GM23338 (cell line): ENCODE measurements at regions not wholly inside any gene's neighbourhood (a gene's known extent, or its start where the extent isn't known, plus 50 kb on each side); places are given as distances from the start of the nearest gene placed in this dataset.

Source experiments
- ATAC-seq: fragments of 200-7000 bp; cut with Tn5 transposase; 3 replicates; pipeline ENCODE4 v1.9.1; 2020
- DNase-seq: peaks from one replicate; pipeline ENCODE4 v3.0.0-alpha.2; 2015; ENCODE audit warnings: low spot score
- H2AFZ ChIP-seq: fragments of 200-600 bp; sonication (generic); 2 replicates; pipeline ENCODE4 v1.8.0; 2016; ENCODE audit warnings: antibody characterized with exemption, mild to moderate bottlenecking, moderate library complexity
- H3F3A ChIP-seq: fragments of 200-600 bp; sonication (generic); replicated peaks from 2 replicates; pipeline ENCODE4 v1.8.0; 2017; ENCODE audit warnings: antibody characterized with exemption, mixed run types, low read depth
- H3K27ac ChIP-seq: fragments of 200-600 bp; sonication (generic); 2 replicates; pipeline ENCODE4 v1.6.1; 2016; ENCODE audit warnings: low read depth
- H3K27me3 ChIP-seq: fragments of 200-600 bp; sonication (generic); 2 replicates; pipeline ENCODE4 v1.8.0; 2016; ENCODE audit warnings: mild to moderate bottlenecking, mixed run types, moderate library complexity; ENCODE audit not compliant: insufficient read depth
- H3K36me3 ChIP-seq: fragments of 200-600 bp; sonication (generic); 2 replicates; pipeline ENCODE4 v1.8.0; 2016; ENCODE audit warnings: mild to moderate bottlenecking; ENCODE audit not compliant: insufficient read depth
- H3K4me1 ChIP-seq: fragments of 200-600 bp; sonication (generic); 2 replicates; pipeline ENCODE4 v1.8.0; 2016; ENCODE audit warnings: mild to moderate bottlenecking, moderate library complexity; ENCODE audit not compliant: insufficient read depth
- H3K4me2 ChIP-seq: fragments of 200-600 bp; sonication (generic); 2 replicates; pipeline ENCODE4 v1.7.1; 2017; ENCODE audit warnings: mixed run types
- H3K4me3 ChIP-seq: fragments of 200-600 bp; sonication (generic); 2 replicates; pipeline ENCODE4 v1.6.1; 2016; ENCODE audit warnings: mixed run types
- H3K79me2 ChIP-seq: fragments of 200-600 bp; sonication (generic); replicated peaks from 2 replicates; pipeline ENCODE4 v1.8.0; 2017; ENCODE audit warnings: mild to moderate bottlenecking; ENCODE audit not compliant: insufficient read depth
- H3K9me2 ChIP-seq: fragments of 200-600 bp; sonication (generic); 2 replicates; pipeline ENCODE4 v1.8.0; 2017; ENCODE audit not compliant: insufficient read depth
- H4K20me1 ChIP-seq: fragments of 200-600 bp; sonication (generic); replicated peaks from 2 replicates; pipeline ENCODE4 v1.8.0; 2017; ENCODE audit warnings: mild to moderate bottlenecking; ENCODE audit not compliant: insufficient read depth
- H3K27ac Mint-ChIP-seq: 2 replicates; pipeline ENCODE4 v1.8.0; 2020; ENCODE audit warnings: inconsistent platforms, mild to moderate bottlenecking, moderate library complexity, mixed read lengths
- H3K27me3 Mint-ChIP-seq: 3 replicates; pipeline ENCODE4 v1.8.0; 2022; ENCODE audit warnings: low read depth, mild to moderate bottlenecking, moderate library complexity, mixed read lengths, inconsistent platforms; ENCODE audit not compliant: insufficient read depth, poor library complexity
- H3K36me3 Mint-ChIP-seq: 3 replicates; pipeline ENCODE4 v1.8.0; 2021; ENCODE audit warnings: low read depth, mild to moderate bottlenecking, inconsistent platforms, moderate library complexity, mixed read lengths
- H3K4me1 Mint-ChIP-seq: 3 replicates; pipeline ENCODE4 v1.8.0; 2020; ENCODE audit warnings: mild to moderate bottlenecking, inconsistent platforms, mixed read lengths
- H3K4me3 Mint-ChIP-seq: 3 replicates; pipeline ENCODE4 v1.8.0; 2021; ENCODE audit warnings: moderate library complexity, mild to moderate bottlenecking, inconsistent platforms, mixed read lengths
- H3K9me3 Mint-ChIP-seq: 3 replicates; pipeline ENCODE4 v1.8.0; 2020; ENCODE audit warnings: moderate library complexity, mild to moderate bottlenecking, inconsistent platforms, mixed read lengths
- EZH2 ChIP-seq: fragments of 200-600 bp; sonication (generic); IDR thresholded peaks from one replicate; pipeline ENCODE4 v1.8.0; 2017; ENCODE audit warnings: antibody characterized with exemption, mild to moderate bottlenecking, low read depth; ENCODE audit not compliant: unreplicated experiment
- EZH2phosphoT487 ChIP-seq: fragments of 200-600 bp; sonication (generic); IDR thresholded peaks from one replicate; pipeline ENCODE4 v1.8.1; 2018; ENCODE audit warnings: antibody characterized with exemption; ENCODE audit not compliant: unreplicated experiment
- NANOG ChIP-seq: IDR thresholded peaks from 2 replicates; pipeline ENCODE4 v1.6.1; 2016; ENCODE audit warnings: antibody characterized with exemption, borderline replicate concordance
- POLR2AphosphoS5 ChIP-seq: IDR thresholded peaks from 2 replicates; pipeline ENCODE4 v1.6.1; 2016; ENCODE audit warnings: antibody characterized with exemption, low read depth
- STAT1 ChIP-seq: IDR thresholded peaks from one replicate; pipeline ENCODE4 v1.6.1; 2016; ENCODE audit warnings: antibody characterized with exemption; ENCODE audit not compliant: unreplicated experiment
- ZNF114 ChIP-seq: fragments of 250-450 bp; sonication (Bioruptor Pico); IDR thresholded peaks from 2 replicates; pipeline ENCODE4 v1.5.0; 2020; ENCODE audit warnings: mild to moderate bottlenecking, moderate library complexity
- ZNF331 ChIP-seq: fragments of 250-450 bp; sonication (Bioruptor Pico); IDR thresholded peaks from 2 replicates; pipeline ENCODE4 v1.5.0; 2020; ENCODE audit warnings: low read depth, mild to moderate bottlenecking, moderate library complexity
- TF ChIP-seq, protein P1 (sequence below): IDR thresholded peaks from one replicate; pipeline ENCODE4 v1.6.1; 2018; ENCODE audit warnings: antibody characterized with exemption; ENCODE audit not compliant: unreplicated experiment
- TF ChIP-seq, protein P2 (sequence below), 2 experiments: fragments of 200-600 bp in 1 of 2; sonication (generic) in 1 of 2; conservative IDR thresholded peaks; 2 replicates each; pipeline versions ENCODE4 v1.5.1 to v1.6.1; 2016 to 2017; ENCODE audit warnings: antibody characterized with exemption in 2 of 2, low read depth in 2 of 2, mild to moderate bottlenecking in 2 of 2, moderate library complexity in 1 of 2
- TF ChIP-seq, protein P3 (sequence below): IDR thresholded peaks from 2 replicates; pipeline ENCODE4 v1.6.1; 2016; ENCODE audit warnings: antibody characterized with exemption

DNA sequence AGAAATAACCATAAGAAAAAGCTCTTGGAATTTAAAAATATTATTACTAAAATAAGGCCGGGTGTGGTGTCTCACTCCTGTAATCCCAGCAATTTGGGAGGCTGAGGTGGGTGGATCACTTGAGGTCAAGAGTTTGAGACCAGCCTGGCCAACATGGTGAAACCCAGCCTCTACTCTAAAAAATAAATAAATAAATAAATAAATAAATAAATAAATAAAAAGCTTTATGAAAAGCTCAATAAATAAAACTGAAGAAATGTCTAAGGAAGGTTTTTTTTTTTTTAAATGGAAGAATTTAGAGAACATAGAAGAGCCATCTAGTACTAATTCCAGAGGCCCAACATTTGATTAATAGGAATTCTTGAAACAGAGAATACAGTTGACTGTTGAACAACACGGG, 249.1 kb upstream of the PROX1 start:
- Histone ChIP-seq H3K27ac (no peak overlapping the region), H3K9me2 (peaks cover 2% of the 10 kb centered on the region; the same call in 1 of the 2 replicates), H3F3A (no peaks in the 10 kb centered on the region), H3K36me3 (no peaks in the 10 kb centered on the region), H3K4me2 (no peak overlapping the region), H4K20me1 (no peaks in the 10 kb centered on the region), H3K27me3 (no peaks in the 10 kb centered on the region), H3K4me3 (no peak overlapping the region), H3K79me2 (no peaks in the 10 kb centered on the region), H2AFZ (no peak overlapping the region), H3K4me1 (no peaks in the 10 kb centered on the region)
- no peaks in the 10 kb centered on the region for H3K4me1 Mint-ChIP-seq
- no peak overlapping the region for H3K4me3 Mint-ChIP-seq
- DNase-seq (no peak), ATAC-seq (no peak)
- TF ChIP-seq, protein P1, sequence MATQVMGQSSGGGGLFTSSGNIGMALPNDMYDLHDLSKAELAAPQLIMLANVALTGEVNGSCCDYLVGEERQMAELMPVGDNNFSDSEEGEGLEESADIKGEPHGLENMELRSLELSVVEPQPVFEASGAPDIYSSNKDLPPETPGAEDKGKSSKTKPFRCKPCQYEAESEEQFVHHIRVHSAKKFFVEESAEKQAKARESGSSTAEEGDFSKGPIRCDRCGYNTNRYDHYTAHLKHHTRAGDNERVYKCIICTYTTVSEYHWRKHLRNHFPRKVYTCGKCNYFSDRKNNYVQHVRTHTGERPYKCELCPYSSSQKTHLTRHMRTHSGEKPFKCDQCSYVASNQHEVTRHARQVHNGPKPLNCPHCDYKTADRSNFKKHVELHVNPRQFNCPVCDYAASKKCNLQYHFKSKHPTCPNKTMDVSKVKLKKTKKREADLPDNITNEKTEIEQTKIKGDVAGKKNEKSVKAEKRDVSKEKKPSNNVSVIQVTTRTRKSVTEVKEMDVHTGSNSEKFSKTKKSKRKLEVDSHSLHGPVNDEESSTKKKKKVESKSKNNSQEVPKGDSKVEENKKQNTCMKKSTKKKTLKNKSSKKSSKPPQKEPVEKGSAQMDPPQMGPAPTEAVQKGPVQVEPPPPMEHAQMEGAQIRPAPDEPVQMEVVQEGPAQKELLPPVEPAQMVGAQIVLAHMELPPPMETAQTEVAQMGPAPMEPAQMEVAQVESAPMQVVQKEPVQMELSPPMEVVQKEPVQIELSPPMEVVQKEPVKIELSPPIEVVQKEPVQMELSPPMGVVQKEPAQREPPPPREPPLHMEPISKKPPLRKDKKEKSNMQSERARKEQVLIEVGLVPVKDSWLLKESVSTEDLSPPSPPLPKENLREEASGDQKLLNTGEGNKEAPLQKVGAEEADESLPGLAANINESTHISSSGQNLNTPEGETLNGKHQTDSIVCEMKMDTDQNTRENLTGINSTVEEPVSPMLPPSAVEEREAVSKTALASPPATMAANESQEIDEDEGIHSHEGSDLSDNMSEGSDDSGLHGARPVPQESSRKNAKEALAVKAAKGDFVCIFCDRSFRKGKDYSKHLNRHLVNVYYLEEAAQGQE, result no peak
- no peak for TF ChIP-seq EZH2phosphoT487
- no peak for TF ChIP-seq STAT1
- TF ChIP-seq, protein P2, sequence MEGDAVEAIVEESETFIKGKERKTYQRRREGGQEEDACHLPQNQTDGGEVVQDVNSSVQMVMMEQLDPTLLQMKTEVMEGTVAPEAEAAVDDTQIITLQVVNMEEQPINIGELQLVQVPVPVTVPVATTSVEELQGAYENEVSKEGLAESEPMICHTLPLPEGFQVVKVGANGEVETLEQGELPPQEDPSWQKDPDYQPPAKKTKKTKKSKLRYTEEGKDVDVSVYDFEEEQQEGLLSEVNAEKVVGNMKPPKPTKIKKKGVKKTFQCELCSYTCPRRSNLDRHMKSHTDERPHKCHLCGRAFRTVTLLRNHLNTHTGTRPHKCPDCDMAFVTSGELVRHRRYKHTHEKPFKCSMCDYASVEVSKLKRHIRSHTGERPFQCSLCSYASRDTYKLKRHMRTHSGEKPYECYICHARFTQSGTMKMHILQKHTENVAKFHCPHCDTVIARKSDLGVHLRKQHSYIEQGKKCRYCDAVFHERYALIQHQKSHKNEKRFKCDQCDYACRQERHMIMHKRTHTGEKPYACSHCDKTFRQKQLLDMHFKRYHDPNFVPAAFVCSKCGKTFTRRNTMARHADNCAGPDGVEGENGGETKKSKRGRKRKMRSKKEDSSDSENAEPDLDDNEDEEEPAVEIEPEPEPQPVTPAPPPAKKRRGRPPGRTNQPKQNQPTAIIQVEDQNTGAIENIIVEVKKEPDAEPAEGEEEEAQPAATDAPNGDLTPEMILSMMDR (conservative IDR thresholded peaks at IDR 0.05; ENCODE audit: low read depth in 2 of 2), result no peak
- TF ChIP-seq, protein P3, sequence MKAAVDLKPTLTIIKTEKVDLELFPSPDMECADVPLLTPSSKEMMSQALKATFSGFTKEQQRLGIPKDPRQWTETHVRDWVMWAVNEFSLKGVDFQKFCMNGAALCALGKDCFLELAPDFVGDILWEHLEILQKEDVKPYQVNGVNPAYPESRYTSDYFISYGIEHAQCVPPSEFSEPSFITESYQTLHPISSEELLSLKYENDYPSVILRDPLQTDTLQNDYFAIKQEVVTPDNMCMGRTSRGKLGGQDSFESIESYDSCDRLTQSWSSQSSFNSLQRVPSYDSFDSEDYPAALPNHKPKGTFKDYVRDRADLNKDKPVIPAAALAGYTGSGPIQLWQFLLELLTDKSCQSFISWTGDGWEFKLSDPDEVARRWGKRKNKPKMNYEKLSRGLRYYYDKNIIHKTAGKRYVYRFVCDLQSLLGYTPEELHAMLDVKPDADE, result no peak
- no peak for TF ChIP-seq NANOG
- no peak for TF ChIP-seq ZNF331
- TF ChIP-seq ZNF114, result no peak
- H3K36me3 Mint-ChIP-seq, result no peaks in the 10 kb centered on the region
- peaks cover 7% of the 10 kb centered on the region; the same call in 2 of the 3 replicates for H3K9me3 Mint-ChIP-seq
- H3K27me3 Mint-ChIP-seq, result peaks cover 1% of the 10 kb centered on the region
- no peak overlapping the region for H3K27ac Mint-ChIP-seq

DNA sequence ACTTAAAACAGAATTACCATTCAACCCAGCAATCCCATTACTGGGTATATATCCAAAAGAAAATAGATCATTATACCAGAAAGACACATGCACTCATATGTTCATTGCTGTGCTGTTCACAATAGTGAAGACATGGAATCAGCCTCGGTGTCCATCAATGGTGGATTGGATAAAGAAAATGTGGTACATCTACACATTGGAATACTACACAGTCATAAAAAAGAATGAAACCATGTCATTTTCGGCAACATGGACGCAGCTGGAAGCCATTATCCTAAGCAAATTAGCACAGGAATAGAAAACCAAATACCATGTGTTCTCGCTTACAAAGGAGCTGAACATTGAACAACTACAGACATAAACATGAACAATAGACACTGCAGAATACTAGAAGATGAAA, 244.8 kb upstream of the PROX1 start:
- no peaks in the 10 kb centered on the region for H3F3A ChIP-seq
- no peak for ATAC-seq
- no peak overlapping the region for H3K4me3 Mint-ChIP-seq
- TF ChIP-seq, protein P2 (conservative IDR thresholded peaks at IDR 0.05; ENCODE audit: low read depth in 2 of 2), result no peak
- TF ChIP-seq NANOG (no peak), STAT1 (no peak), ZNF114 (no peak), ZNF331 (no peak), EZH2 (no peak), POLR2AphosphoS5 (no peak)
- TF ChIP-seq, protein P3, result no peak

More for the DNA sequence above, 244.8 kb upstream of the PROX1 start:
- H3K4me1 Mint-ChIP-seq, result no peaks in the 10 kb centered on the region
- no peaks in the 10 kb centered on the region for H3K4me1 ChIP-seq
- no peaks in the 10 kb centered on the region for H4K20me1 ChIP-seq
- no peak overlapping the region for H3K27ac Mint-ChIP-seq
- no peak overlapping the region for H3K27ac ChIP-seq
- no peak overlapping the region for H3K4me2 ChIP-seq
- H3K27me3 ChIP-seq, result no peaks in the 10 kb centered on the region
- no peak for DNase-seq
- no peaks in the 10 kb centered on the region for H3K27me3 Mint-ChIP-seq
- no peak overlapping the region for H2AFZ ChIP-seq
- H3K9me2 ChIP-seq, result peaks cover 5% of the 10 kb centered on the region
- H3K36me3 ChIP-seq, result no peaks in the 10 kb centered on the region
- H3K79me2 ChIP-seq, result no peaks in the 10 kb centered on the region
- peaks cover 7% of the 10 kb centered on the region; the same call in 2 of the 3 replicates for H3K9me3 Mint-ChIP-seq
- no peak overlapping the region for H3K4me3 ChIP-seq
- H3K36me3 Mint-ChIP-seq, result no peaks in the 10 kb centered on the region
